ENCODE measurements at regions not wholly inside any gene's neighbourhood (a gene's known extent, or its start where the extent isn't known, plus 50 kb on each side); places are given as distances from the start of the nearest gene placed in this dataset.

DNA sequence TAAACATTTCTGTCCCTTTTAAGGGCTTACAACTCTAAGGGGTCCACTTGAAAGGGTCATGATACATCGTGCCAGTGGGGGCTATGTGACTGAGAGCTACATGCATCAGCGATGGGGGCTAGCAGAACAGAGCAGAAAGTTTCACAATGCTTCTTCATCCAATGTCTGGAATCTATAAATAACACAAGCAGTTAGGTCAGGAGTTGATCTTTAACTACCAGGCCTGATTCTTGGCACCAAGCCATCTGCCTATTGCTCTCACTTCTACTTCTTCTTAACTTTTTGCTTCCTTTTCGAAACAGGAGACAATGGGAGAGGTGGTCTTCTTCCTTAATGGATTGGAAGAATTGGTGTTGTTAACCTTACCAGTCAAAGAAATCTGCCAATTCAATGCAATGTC, 410.0 kb downstream of the TGFB2 start:
- TF ChIP-seq CTCF (IDR thresholded peaks at IDR 0.05; ENCODE audit: low read depth, low read length, missing control alignments) = no peak
- H3K4me3 ChIP-seq (ENCODE audit: low read depth, low read length) = no peak overlapping the region
- no peak for DNase-seq (ENCODE audit: low read depth)

DNA sequence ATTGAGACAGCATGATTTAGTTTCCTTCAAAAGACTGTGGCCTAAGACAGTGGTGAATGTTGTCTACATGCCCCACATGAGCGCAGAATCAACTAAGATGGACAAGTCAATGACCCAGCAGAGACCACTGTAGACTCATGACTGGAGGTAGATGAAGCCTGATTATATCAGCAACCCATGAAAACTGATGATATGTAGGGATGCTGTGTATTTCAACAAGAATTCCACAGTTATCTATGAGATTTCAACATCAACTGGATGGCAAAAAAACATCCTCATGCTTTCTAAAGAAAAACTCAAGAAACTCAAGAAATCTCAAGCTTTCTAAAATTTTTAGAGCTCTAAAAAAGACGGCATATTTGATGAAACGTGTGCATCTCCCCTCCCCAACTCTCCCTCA, 413.9 kb upstream of the LYPLAL1 start:
- no peak overlapping the region for H3K4me3 ChIP-seq (ENCODE audit: low read depth, low read length)
- no peak for DNase-seq (ENCODE audit: low read depth)
- no peak for TF ChIP-seq CTCF (IDR thresholded peaks at IDR 0.05; ENCODE audit: low read depth, low read length, missing control alignments)

GRCh38 chr1:218760601-218761570, 412.8 kb upstream of the LYPLAL1 start:
- H3K4me3 ChIP-seq (ENCODE audit: low read depth, low read length) = no peak overlapping the region
- TF ChIP-seq CTCF (IDR thresholded peaks at IDR 0.05; ENCODE audit: low read depth, low read length, missing control alignments) = no peak
- DNase-seq (ENCODE audit: low read depth) = no peak

- no peak overlapping the region for H3K4me3 ChIP-seq (ENCODE audit: low read depth, low read length)
- DNase-seq (ENCODE audit: low read depth) = no peak
- TF ChIP-seq CTCF (IDR thresholded peaks at IDR 0.05; ENCODE audit: low read depth, low read length, missing control alignments) = no peak
Observed at GRCh38 chr1:218763538-218763937, 410.1 kb upstream of the LYPLAL1 start.

DNA sequence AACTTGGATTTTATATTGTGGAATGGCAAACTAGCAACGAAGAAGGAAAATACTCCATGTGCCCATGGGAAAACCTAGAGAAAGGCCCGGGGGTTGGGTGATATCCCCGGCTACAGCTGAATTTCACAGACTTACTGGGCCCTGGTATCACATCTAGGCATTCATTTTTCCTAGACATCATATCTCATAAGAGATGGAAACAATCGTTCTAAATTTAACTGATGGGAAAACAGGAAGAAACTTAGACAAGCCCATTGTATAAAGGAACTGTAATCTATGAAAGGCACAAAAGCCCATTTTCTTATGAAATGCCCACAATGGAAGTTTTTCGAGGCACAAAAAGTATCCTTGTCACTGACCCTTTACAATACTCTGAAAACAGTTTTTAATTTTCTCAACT, 407.9 kb upstream of the LYPLAL1 start:
- H3K4me3 ChIP-seq (ENCODE audit: low read depth, low read length) = no peak overlapping the region
- DNase-seq (ENCODE audit: low read depth) = no peak
- TF ChIP-seq CTCF (IDR thresholded peaks at IDR 0.05; ENCODE audit: low read depth, low read length, missing control alignments) = no peak

DNA sequence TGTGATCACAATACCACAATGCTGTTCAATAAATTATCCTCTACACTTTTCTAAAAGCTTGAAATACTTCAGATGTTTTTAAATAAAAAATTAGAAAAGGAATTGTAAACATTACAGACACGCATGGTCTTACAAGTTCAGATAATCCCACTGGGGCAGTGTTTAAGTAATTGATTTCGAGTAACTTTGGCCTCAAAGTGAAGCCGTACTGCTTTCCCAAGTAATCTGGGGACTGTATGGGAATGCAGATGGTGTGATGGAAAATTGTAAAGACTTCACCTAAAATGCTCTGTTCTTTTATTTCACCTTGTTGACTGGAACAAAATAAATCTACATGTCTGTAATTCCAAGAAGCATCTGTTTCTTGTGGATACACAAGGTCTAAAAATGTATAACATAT, 401.7 kb upstream of the LYPLAL1 start:
- no peak overlapping the region for H3K4me3 ChIP-seq (ENCODE audit: low read depth, low read length)
- TF ChIP-seq CTCF (IDR thresholded peaks at IDR 0.05; ENCODE audit: low read depth, low read length, missing control alignments) = no peak
- DNase-seq (ENCODE audit: low read depth) = no peak

- TF ChIP-seq CTCF (IDR thresholded peaks at IDR 0.05; ENCODE audit: low read depth, low read length, missing control alignments) = no peak
- H3K4me3 ChIP-seq (ENCODE audit: low read depth, low read length) = no peak overlapping the region
- DNase-seq (ENCODE audit: low read depth) = no peak
Observed at GRCh38 chr1:218772575-218772974, 401.1 kb upstream of the LYPLAL1 start.

All from GM12864 (cell line).